ENCODE measurements at regions not wholly inside any gene's neighbourhood (a gene's known extent, or its start where the extent isn't known, plus 50 kb on each side); places are given as distances from the start of the nearest gene placed in this dataset.
A peak's percentile ranks its signal among the peaks of the same experiment; 100 is the strongest.

- no peaks in the 10 kb centered on the region for H4K20me1 ChIP-seq (ENCODE audit: low read depth)
- no peak overlapping the region for H3K27ac ChIP-seq
- no peaks in the 10 kb centered on the region for H3F3A ChIP-seq (ENCODE audit: low read depth)
- no peak overlapping the region for H3K4me3 ChIP-seq
- no peak overlapping the region for H3K4me2 ChIP-seq
- H3K9ac ChIP-seq, result no peak overlapping the region
- no peak overlapping the region for H3K4me3 Mint-ChIP-seq
- no peaks in the 10 kb centered on the region for H3K79me2 ChIP-seq (ENCODE audit: low read depth)
- no peak overlapping the region for H3K27ac Mint-ChIP-seq
- H3K36me3 ChIP-seq, result no peaks in the 10 kb centered on the region
- H2AFZ ChIP-seq (replicated peaks), result peak overlapping the region; percentile 8
- no peaks in the 10 kb centered on the region for H3K27me3 ChIP-seq
- peaks cover 6% of the 10 kb centered on the region for H3K4me1 ChIP-seq
- no peaks in the 10 kb centered on the region for H3K9me3 Mint-ChIP-seq
- TF ChIP-seq CTCF (IDR thresholded peaks at IDR 0.05), result no peak
- TF ChIP-seq EZH2phosphoT487 (IDR thresholded peaks at IDR 0.05), result no peak
- no peak for TF ChIP-seq EZH2 (IDR thresholded peaks at IDR 0.05)
- H3K9me3 ChIP-seq (ENCODE audit: low read depth), result no peaks in the 10 kb centered on the region
- peaks cover 7% of the 10 kb centered on the region for H3K4me1 Mint-ChIP-seq
- no peaks in the 10 kb centered on the region for H3K36me3 Mint-ChIP-seq
- DNase-seq (ENCODE audit: low spot score), result no peak
- H3K27me3 Mint-ChIP-seq (ENCODE audit: insufficient read depth, low read depth), result no peaks in the 10 kb centered on the region
These were observed 1105.7 kb downstream of the REEP3 start for GRCh38 chr10:64626924-64627323.

- Mint-ChIP-seq H3K27me3 (ENCODE audit: insufficient read depth, low read depth) (no peaks in the 10 kb centered on the region), H3K4me1 (peaks cover 7% of the 10 kb centered on the region), H3K36me3 (no peaks in the 10 kb centered on the region), H3K4me3 (no peak overlapping the region), H3K27ac (no peak overlapping the region), H3K9me3 (no peaks in the 10 kb centered on the region)
- Histone ChIP-seq H3K79me2 (ENCODE audit: low read depth) (no peaks in the 10 kb centered on the region), H3K27me3 (no peaks in the 10 kb centered on the region), H3K9me3 (ENCODE audit: low read depth) (no peaks in the 10 kb centered on the region), H3K27ac (no peak overlapping the region), H3K4me3 (no peak overlapping the region), H3K36me3 (no peaks in the 10 kb centered on the region), H3K4me2 (no peak overlapping the region), H3F3A (ENCODE audit: low read depth) (no peaks in the 10 kb centered on the region), H4K20me1 (ENCODE audit: low read depth) (no peaks in the 10 kb centered on the region), H3K4me1 (peaks cover 6% of the 10 kb centered on the region), H2AFZ (replicated peaks) (peak overlapping the region; percentile 34), H3K9ac (no peak overlapping the region)
- TF ChIP-seq CTCF (IDR thresholded peaks at IDR 0.05) (no peak), EZH2 (IDR thresholded peaks at IDR 0.05) (no peak), EZH2phosphoT487 (IDR thresholded peaks at IDR 0.05) (no peak)
- peak; percentile 5 for DNase-seq (ENCODE audit: low spot score)
These were observed 1109.3 kb downstream of the REEP3 start for GRCh38 chr10:64630534-64630933.

GRCh38 chr10:64635906-64636305, 1114.7 kb downstream of the REEP3 start:
- TF ChIP-seq CTCF (IDR thresholded peaks at IDR 0.05), result no peak
- no peak for TF ChIP-seq EZH2 (IDR thresholded peaks at IDR 0.05)
- no peak for TF ChIP-seq EZH2phosphoT487 (IDR thresholded peaks at IDR 0.05)
- no peak for DNase-seq (ENCODE audit: low spot score)
- Histone ChIP-seq H3K4me2 (no peak overlapping the region), H4K20me1 (ENCODE audit: low read depth) (no peaks in the 10 kb centered on the region), H3K4me1 (peaks cover 4% of the 10 kb centered on the region), H3K36me3 (no peaks in the 10 kb centered on the region), H3K27ac (no peak overlapping the region), H3K27me3 (no peaks in the 10 kb centered on the region), H3K79me2 (ENCODE audit: low read depth) (no peaks in the 10 kb centered on the region), H3F3A (ENCODE audit: low read depth) (no peaks in the 10 kb centered on the region), H3K9me3 (ENCODE audit: low read depth) (no peaks in the 10 kb centered on the region), H3K4me3 (no peak overlapping the region), H2AFZ (replicated peaks) (no peak overlapping the region), H3K9ac (no peak overlapping the region)
- Mint-ChIP-seq H3K4me3 (no peak overlapping the region), H3K4me1 (peaks cover 3% of the 10 kb centered on the region), H3K27ac (no peak overlapping the region), H3K9me3 (no peaks in the 10 kb centered on the region), H3K27me3 (ENCODE audit: insufficient read depth, low read depth) (no peaks in the 10 kb centered on the region), H3K36me3 (no peaks in the 10 kb centered on the region)

Measured in neural progenitor cell (in vitro differentiated cells).